HepG2 (cell line): ENCODE measurements at regions not wholly inside any gene's neighbourhood (a gene's known extent, or its start where the extent isn't known, plus 50 kb on each side); places are given as distances from the start of the nearest gene placed in this dataset.

Experiments used
- ATAC-seq: fragments of 200-7000 bp; cut with Tn5 transposase; 3 replicates; pipeline ENCODE4 v1.9.1; 2020; ENCODE audit warnings: mild to moderate bottlenecking, moderate library complexity
- BruUV-seq: library from RNA; stranded (reverse); fragments of 400-500 nt; replicated peaks from 2 replicates; lab custom pipeline; 2021; lab: Mats Ljungman, UMichigan
- CTCF ChIA-PET: fragments of 300-600 bp; formaldehyde crosslinking; extraction: SDS; loops from one replicate; lab custom pipeline; 2021; ENCODE audit warnings: low total read pairs, inconsistent platforms, low intra/inter-chr PET ratio; lab: Yijun Ruan, JAX
- POLR2A ChIA-PET: fragments of 350-600 bp; sonication (Branson Sonifier 250); formaldehyde crosslinking; loops from one replicate; lab custom pipeline; 2020; ENCODE audit warnings: antibody characterized with exemption, inconsistent platforms; lab: Yijun Ruan, JAX
- DNase-seq: peaks from one replicate; pipeline ENCODE4 v3.0.0-alpha.2; 2015; ENCODE audit warnings: low spot score
- FAIRE-seq: peaks from 3 replicates; lab custom pipeline; 2011; peaks lifted over from hg19 to GRCh38; lab: Jason Lieb, UNC
- H2AFZ ChIP-seq: one replicate; pipeline ENCODE4 v1.6.1; 2011; ENCODE audit warnings: low read length, inconsistent platforms
- H3K27ac ChIP-seq: fragments of 300-600 bp; 3 replicates; pipeline ENCODE4 v1.8.0; 2011; ENCODE audit warnings: mixed run types, mild to moderate bottlenecking, mixed read lengths, low read length, inconsistent platforms; ENCODE audit not compliant: insufficient read depth; ENCODE audit errors: extremely low read length
- H3K27me3 ChIP-seq, 2 experiments: fragments of 200-600 bp in 1 of 2; 2 replicates in 1 of 2; 3 replicates in 1 of 2; pipeline versions ENCODE4 v1.6.0 to v1.8.0; 2011; ENCODE audit warnings: low read length in 2 of 2, mild to moderate bottlenecking in 2 of 2, moderate library complexity in 2 of 2, inconsistent platforms in 1 of 2; ENCODE audit not compliant: insufficient read depth in 2 of 2, control insufficient read depth in 1 of 2
- H3K36me3 ChIP-seq, 2 experiments: fragments of 200-600 bp in 1 of 2; replicated peaks in 1 of 2; 2 replicates in 1 of 2; 3 replicates in 1 of 2; pipeline versions ENCODE4 v1.5.1 to v1.8.0; 2011; ENCODE audit warnings: low read length in 2 of 2, inconsistent platforms in 1 of 2; ENCODE audit not compliant: insufficient read depth in 2 of 2, control insufficient read depth in 1 of 2
- H3K4me1 ChIP-seq: 2 replicates; pipeline ENCODE4 v1.5.1; 2012; ENCODE audit warnings: low read length, inconsistent platforms; ENCODE audit not compliant: insufficient read depth
- H3K4me2 ChIP-seq: 2 replicates; pipeline ENCODE4 v1.6.0; 2011; ENCODE audit warnings: low read depth, low read length, inconsistent platforms
- H3K4me3 ChIP-seq, 3 experiments: fragments of 200-600 bp in 1 of 3; sonication (generic), shearing (Covaris generic) in 1 of 3; replicated peaks in 1 of 3; 2 replicates each; pipeline ENCODE4 v1.5.1; 2011 to 2016; ENCODE audit warnings: low read length in 3 of 3, inconsistent platforms in 2 of 3, low read depth in 2 of 3, mild to moderate bottlenecking in 2 of 3, control low read depth in 1 of 3, mixed read lengths in 1 of 3; ENCODE audit not compliant: insufficient read depth in 1 of 3
- H3K79me2 ChIP-seq: one replicate; pipeline ENCODE4 v1.6.1; 2011; ENCODE audit warnings: low read length, inconsistent platforms; ENCODE audit not compliant: insufficient read depth
- H3K9ac ChIP-seq: 2 replicates; pipeline ENCODE4 v1.6.0; 2011; ENCODE audit warnings: mild to moderate bottlenecking, low read depth, low read length, inconsistent platforms; ENCODE audit not compliant: insufficient read depth
- H3K9me3 ChIP-seq: 2 replicates; pipeline ENCODE4 v1.5.1; 2012; ENCODE audit warnings: mild to moderate bottlenecking, low read length
- H4K20me1 ChIP-seq: 2 replicates; pipeline ENCODE4 v1.6.0; 2011; ENCODE audit warnings: inconsistent platforms, mild to moderate bottlenecking, low read length, moderate library complexity; ENCODE audit not compliant: insufficient read depth
- ARNTL ChIP-seq: sonication (generic); formaldehyde crosslinking; IDR thresholded peaks from 2 replicates; pipeline ENCODE4 v1.4.0; 2020; ENCODE audit warnings: mild to moderate bottlenecking, missing genetic modification reagents
- CBX5 ChIP-seq: sonication (generic); formaldehyde crosslinking; IDR thresholded peaks from 2 replicates; pipeline ENCODE4 v1.4.0; 2020; ENCODE audit warnings: missing genetic modification reagents, borderline replicate concordance
- CCDC6 ChIP-seq: sonication (generic); formaldehyde crosslinking; IDR thresholded peaks from 2 replicates; pipeline ENCODE4 v1.8.1; 2022; ENCODE audit warnings: mild to moderate bottlenecking, missing genetic modification reagents, moderate library complexity
- HOXA9 ChIP-seq: sonication (generic); formaldehyde crosslinking; IDR thresholded peaks from 2 replicates; pipeline ENCODE4 v1.8.1; 2022; ENCODE audit warnings: missing genetic modification reagents, mild to moderate bottlenecking, moderate library complexity, borderline replicate concordance
- HOXD1 ChIP-seq: sonication (generic); formaldehyde crosslinking; IDR thresholded peaks from 2 replicates; pipeline ENCODE4 v1.5.0; 2020; ENCODE audit warnings: missing genetic modification reagents
- JUNB ChIP-seq: sonication (generic); formaldehyde crosslinking; IDR thresholded peaks from 2 replicates; pipeline ENCODE4 v1.8.0; 2022; ENCODE audit warnings: missing genetic modification reagents, mild to moderate bottlenecking, borderline replicate concordance
- PCBP2 ChIP-seq: fragments of 200-400 bp; formaldehyde crosslinking; optimal IDR thresholded peaks from 2 replicates; pipeline ENCODE3; 2018; ENCODE audit warnings: low read length, low read depth; ENCODE audit not compliant: poor library complexity, severe bottlenecking
- PHF21A ChIP-seq: sonication (generic); formaldehyde crosslinking; IDR thresholded peaks from 2 replicates; pipeline ENCODE4 v1.5.0; 2020; ENCODE audit warnings: mild to moderate bottlenecking, missing genetic modification reagents
- POLR2A ChIP-seq, 2 experiments: IDR thresholded peaks; 2 replicates each; pipeline ENCODE4 v1.6.1; 2011; ENCODE audit warnings: low read depth in 2 of 2, low read length in 2 of 2, mild to moderate bottlenecking in 1 of 2, moderate library complexity in 1 of 2; ENCODE audit not compliant: insufficient read depth in 1 of 2
- RBM39 ChIP-seq: fragments of 200-400 bp; formaldehyde crosslinking; IDR thresholded peaks from one replicate; pipeline ENCODE4 v1.6.1; 2018; ENCODE audit warnings: antibody characterized with exemption, mild to moderate bottlenecking, low read depth, low read length; ENCODE audit not compliant: poor library complexity, severe bottlenecking
- TAF15 ChIP-seq: fragments of 200-400 bp; formaldehyde crosslinking; IDR thresholded peaks from one replicate; pipeline ENCODE4 v1.6.1; 2018; ENCODE audit warnings: mild to moderate bottlenecking, low read depth, low read length; ENCODE audit not compliant: poor library complexity, severe bottlenecking
- TBP ChIP-seq: sonication (generic); formaldehyde crosslinking; IDR thresholded peaks from 2 replicates; pipeline ENCODE4 v1.5.0; 2020; ENCODE audit warnings: missing genetic modification reagents
- TRIM24 ChIP-seq: sonication (generic); formaldehyde crosslinking; IDR thresholded peaks from 2 replicates; pipeline ENCODE4 v1.8.0; 2022; ENCODE audit warnings: mild to moderate bottlenecking, missing genetic modification reagents
- ZBTB37 ChIP-seq: sonication (generic); formaldehyde crosslinking; IDR thresholded peaks from 2 replicates; pipeline ENCODE4 v1.4.0; 2020; ENCODE audit warnings: mild to moderate bottlenecking, missing genetic modification reagents
- ZNF512B ChIP-seq: sonication (generic); formaldehyde crosslinking; IDR thresholded peaks from 2 replicates; pipeline ENCODE4 v1.5.1; 2020; ENCODE audit warnings: missing genetic modification reagents, mild to moderate bottlenecking, borderline replicate concordance
- ZNF660 ChIP-seq: sonication (generic); formaldehyde crosslinking; IDR thresholded peaks from 2 replicates; pipeline ENCODE4 v1.5.1; 2020; ENCODE audit warnings: mild to moderate bottlenecking, low read depth, missing genetic modification reagents, borderline replicate concordance
- ZNF691 ChIP-seq: sonication (generic); formaldehyde crosslinking; IDR thresholded peaks from 2 replicates; pipeline ENCODE4 v1.4.0; 2020; ENCODE audit warnings: missing genetic modification reagents, low read depth, mild to moderate bottlenecking, borderline replicate concordance
- ZNF773 ChIP-seq: sonication (generic); formaldehyde crosslinking; IDR thresholded peaks from 2 replicates; pipeline ENCODE4 v1.4.0; 2020; ENCODE audit warnings: missing genetic modification reagents, borderline replicate concordance
- ZNF800 ChIP-seq: sonication (generic); formaldehyde crosslinking; IDR thresholded peaks from 2 replicates; pipeline ENCODE4 v1.4.0; 2020; ENCODE audit warnings: missing genetic modification reagents
- WGBS: methylation state at CpG from one replicate; pipeline ENCODE4 v1.1.6; 2017; ENCODE audit warnings: low lambda C conversion rate; 5-methylcytosine and 5-hydroxymethylcytosine counted together
- in situ Hi-C: cut with HindIII; loops from 2 replicates; pipeline ENCODE4 v1.10.0; 2017; ENCODE audit warnings: low pct_unique_long_range_greater_than_20kb; ENCODE audit not compliant: extremely low pct_ligation_motif_present
- intact Hi-C: fragments of 100-400 bp; cut with micrococcal nuclease; formaldehyde crosslinking; loops from one replicate; pipeline ENCODE4 v1.10.0; 2022; ENCODE audit not compliant: unreplicated experiment

- BruUV-seq: no TSS peak
- TF ChIP-seq JUNB (CRISPR knock-in tag) (no peak), ZBTB37 (CRISPR knock-in tag) (no peak), ZNF512B (CRISPR knock-in tag) (no peak), CCDC6 (CRISPR knock-in tag) (no peak), ZNF660 (CRISPR knock-in tag) (no peak), ZNF773 (CRISPR knock-in tag) (no peak), ZNF800 (CRISPR knock-in tag) (no peak), CBX5 (CRISPR knock-in tag) (no peak), ARNTL (CRISPR knock-in tag) (no peak), HOXA9 (CRISPR knock-in tag) (no peak), TRIM24 (CRISPR knock-in tag) (no peak), TAF15 (no peak), POLR2A (IDR thresholded peaks at IDR 0.05; ENCODE audit: insufficient read depth in 1 of 2, low read depth in 2 of 2, low read length in 2 of 2) (no peak), PHF21A (no peak), TBP (CRISPR knock-in tag) (no peak), HOXD1 (no peak), ZNF691 (CRISPR knock-in tag) (no peak), RBM39 (no peak), PCBP2 (no peak)
These were observed 367.7 kb downstream of the KIF16B start for GRCh38 chr20:16205507-16205906.

More at GRCh38 chr20:16205507-16205906, 367.7 kb downstream of the KIF16B start:
- no peak overlapping the region for H2AFZ ChIP-seq
- H3K9ac ChIP-seq: no peak overlapping the region
- in situ Hi-C loops (no loop called here), intact Hi-C loops (no loop called here)
- no peaks in the 10 kb centered on the region for H3K4me1 ChIP-seq
- ChIA-PET POLR2A (no interaction called here), CTCF (no interaction called here)
- DNase-seq (no peak), ATAC-seq (no peak), FAIRE-seq (no peak)
- H3K79me2 ChIP-seq: no peaks in the 10 kb centered on the region
- no peak overlapping the region for H3K4me2 ChIP-seq
- no peaks in the 10 kb centered on the region; a peak in 1 of 5 replicates for H3K27me3 ChIP-seq
- H3K9me3 ChIP-seq: no peaks in the 10 kb centered on the region
- H3K4me3 ChIP-seq: no peak overlapping the region
- WGBS: 0% methylated on average over 2 of the region's 2 CpGs
- no peaks in the 10 kb centered on the region for H4K20me1 ChIP-seq
- no peaks in the 10 kb centered on the region for H3K36me3 ChIP-seq
- no peak overlapping the region for H3K27ac ChIP-seq
